ENCODE measurements at regions not wholly inside any gene's neighbourhood (a gene's known extent, or its start where the extent isn't known, plus 50 kb on each side); places are given as distances from the start of the nearest gene placed in this dataset.

DNA sequence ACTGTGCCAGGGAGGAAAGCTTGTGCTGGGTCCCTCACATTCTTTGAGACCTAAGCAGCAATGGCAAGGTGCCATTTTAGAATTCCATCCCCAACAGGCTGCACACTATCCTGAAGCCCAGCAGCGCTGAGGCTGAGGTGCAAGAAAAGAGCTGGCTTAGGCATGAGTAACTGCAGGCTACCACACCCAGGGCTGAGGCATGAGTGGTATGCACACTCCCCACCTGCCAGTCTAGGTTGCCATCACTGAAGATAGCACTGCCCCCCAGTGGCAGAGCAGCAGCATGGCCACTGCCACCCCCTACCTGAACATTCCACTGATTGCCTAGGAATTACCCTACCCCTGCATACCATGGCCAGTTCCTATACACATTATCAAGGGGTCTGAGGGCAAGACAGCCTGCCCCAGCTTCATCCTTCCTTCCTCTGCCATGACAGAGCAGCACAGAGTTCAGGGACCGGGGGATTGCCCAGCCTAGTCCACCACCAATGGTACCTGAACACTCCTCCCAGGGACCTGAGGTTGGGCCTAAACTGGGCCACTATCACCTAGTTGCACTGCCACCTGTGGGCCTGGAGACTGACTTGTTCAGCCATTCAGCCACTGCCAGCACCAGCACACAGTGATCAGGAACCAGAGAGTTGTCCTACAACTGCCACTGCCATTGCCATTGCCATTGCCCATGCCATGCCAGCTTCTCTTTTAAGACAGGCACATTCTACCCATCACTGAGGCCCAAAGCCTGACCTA, 129.8 kb downstream of the SATB1 start:
- peak; percentile 6 for DNase-seq

DNA sequence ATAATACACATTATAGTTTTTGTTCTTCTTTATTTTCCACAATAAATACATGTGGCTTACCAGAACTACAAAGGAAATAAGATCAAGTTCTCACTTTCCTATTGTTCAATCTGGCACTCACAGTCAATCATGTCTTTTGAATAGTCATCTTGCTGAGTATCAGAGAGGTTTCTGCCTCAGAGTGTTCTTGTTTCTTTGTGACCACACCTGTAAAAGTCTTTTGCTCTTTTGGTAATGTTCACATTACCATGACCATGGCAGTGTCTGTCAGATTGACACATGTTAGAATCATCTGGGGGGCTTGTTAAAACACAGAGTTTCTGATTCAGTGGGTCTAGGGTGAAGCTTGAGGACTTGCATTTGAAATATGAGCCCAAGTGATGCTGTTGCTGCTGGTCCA, 135.0 kb downstream of the SATB1 start:
- DNase-seq = no peak

DNA sequence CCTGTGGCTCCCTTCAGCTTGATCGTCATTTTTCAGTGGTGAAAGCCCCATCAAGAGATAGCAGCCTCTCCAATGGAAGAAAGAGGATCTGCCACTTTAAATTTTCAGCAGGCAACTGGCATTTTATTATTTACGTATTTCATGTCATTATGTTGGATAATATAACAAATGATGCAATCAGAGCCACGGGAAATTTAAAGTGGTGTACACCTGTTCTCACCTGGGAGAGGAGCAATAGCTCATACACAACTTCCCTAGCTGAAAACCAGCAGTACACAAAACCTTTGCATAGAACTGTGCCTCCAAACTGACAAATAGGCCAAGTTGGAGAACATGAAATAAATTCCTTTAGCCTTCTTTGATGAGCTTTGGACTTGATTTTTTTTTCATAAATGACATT, 136.9 kb downstream of the SATB1 start:
- DNase-seq = no peak

DNA sequence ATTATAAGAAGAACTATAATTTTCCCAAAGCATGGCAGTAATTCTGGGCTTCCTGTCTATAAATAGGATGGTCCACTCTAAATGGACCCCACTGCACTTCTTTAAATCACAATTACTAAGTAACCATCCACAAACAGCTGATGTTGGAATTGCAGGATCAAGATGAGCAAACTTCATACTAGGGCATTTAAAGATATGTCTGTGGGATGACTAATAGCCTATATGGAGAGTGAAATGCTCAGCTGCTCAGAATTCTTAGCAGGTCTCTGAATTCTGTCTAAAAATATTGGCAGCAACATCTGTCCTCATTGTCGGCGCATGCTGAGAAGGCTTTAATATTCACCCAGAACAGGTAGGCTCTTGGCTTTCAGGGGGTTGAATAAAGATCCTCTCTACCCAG, 140.4 kb downstream of the SATB1 start:
- no peak for DNase-seq

DNA sequence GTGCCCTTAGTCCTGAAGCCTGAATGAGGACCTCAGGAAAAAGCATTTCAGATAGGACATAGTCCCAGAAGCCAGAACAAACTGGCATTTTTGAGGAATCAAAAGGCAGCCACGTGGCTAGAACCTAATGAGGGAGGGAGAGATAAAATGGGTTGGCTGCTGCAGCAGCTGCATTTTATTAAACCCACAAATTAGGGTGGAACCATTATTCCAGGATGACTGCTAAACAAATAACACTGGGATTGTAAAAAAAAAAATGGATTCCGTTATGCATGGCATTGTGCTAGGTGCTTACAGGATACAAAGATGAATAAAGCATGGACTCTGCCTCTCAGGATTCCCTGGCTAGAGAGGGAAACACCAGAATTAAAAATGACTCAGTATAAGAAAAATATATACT, 141.5 kb downstream of the SATB1 start:
- DNase-seq = no peak

DNA sequence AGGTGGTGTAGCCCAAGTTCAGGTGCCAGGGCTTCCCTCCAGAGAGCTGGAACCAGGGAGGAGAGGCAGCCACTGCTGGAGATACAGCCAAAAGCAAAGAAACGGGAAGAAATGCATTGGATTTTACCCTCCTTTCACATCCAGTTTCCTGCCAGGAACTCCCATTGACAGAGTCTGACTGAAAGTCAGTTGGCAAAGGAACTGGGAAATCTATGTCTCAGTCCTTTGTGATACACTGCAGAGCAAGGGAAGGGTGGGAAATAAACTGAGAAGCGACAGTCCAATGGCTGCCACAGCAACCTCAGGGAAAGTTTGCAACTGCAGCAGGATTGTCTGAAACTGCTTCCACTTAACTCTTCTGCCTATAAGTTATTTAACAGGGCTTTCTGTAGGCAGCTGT, 142.6 kb downstream of the SATB1 start:
- no peak for DNase-seq

DNA sequence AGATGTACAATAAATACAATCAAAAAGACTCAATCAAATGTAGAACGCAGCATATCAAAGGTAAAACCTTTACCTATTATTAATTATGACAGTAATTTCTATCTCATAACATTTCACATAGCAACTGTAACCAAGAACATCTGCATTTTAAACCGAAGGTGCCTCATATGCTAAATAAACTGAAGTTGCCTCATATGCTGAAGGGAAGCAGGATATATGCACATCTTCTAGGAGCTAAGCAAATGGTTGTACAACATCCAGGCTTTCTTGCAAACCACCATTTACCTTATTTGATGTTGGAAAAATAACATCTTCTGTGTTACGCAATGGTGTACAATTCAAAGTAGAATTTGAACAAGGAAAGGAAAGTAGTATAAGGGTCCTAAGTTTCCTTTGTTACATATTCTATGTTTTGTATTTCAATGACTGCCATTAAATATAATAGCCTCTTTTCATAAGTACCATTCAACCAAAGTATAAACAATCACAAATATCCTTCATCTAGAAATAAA, 145.9 kb downstream of the SATB1 start:
- DNase-seq = no peak

DNA sequence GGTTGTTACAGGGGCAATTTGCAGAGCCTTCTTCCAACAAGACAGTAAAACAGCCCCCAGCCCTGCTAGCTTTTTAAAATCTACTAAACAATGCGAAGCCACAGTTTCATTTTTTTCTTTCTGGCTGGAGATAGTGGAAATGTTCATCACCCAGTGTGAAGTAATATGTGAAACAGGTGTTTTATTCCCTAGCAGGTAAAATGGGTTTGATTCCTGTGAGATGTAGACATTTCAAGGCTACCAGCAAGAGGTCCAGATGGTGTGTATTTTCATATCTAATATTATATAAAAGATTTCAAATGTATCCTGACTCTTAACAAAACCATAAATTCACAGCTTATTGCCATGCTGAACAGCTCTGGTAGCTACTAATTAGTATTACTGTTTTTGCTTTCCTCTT, 160.3 kb downstream of the SATB1 start:
- no peak for DNase-seq

DNA sequence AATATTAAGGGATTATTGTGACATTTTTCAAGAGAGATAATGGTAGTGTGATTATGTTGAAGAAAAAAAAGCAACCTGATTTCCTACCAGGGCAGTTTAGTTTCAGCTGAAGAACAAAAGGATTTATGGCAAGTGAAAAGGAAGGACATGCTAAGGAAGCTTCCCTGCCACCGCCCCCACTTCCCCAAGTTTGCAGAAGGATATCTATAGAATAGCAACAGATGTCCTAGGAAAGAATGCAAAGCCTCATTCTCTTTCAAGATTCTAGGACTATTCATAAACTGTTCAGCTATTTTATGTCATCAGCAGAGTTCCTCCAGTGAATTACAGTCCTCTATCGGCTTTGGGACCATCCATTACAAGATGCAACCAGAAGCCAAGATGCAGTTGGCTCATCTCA, 160.8 kb downstream of the SATB1 start:
- no peak for DNase-seq

DNA sequence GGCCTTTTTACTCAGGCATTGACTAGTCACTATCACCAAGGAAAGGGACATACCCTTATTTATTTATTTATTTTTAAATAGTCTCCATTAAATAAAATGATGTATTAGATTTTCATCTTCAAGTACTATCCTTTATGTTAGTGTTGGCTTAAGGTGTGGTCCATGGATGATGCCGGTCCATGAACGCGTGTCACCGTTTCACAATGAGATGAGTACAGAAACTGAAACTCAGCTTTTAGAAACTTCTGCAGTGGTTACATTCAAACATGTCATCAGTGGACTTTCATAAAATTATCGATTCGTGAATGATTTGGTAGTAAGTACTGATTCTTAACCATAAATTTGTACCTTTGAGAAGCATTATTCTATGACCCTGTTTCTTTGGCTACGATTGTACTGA, 166.6 kb downstream of the SATB1 start:
- DNase-seq = no peak

DNA sequence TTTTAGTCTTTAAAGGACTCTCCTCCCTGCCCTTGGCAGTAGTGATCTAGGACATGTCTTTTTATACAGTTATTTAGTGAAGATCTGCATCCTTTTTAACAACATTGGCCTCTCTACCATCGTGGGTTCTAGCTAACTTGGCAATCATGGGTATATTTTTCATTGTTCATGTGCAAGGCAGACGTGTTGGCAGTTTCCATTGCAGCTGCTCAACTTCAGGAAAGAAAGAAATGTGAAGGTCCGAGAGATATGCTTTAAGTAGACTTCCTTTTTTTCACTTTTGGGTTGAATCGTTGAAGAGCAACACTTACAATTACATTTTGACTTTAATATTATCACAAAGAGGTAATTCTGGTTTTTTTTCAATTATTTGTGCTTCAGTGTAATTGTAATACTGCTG, 172.6 kb downstream of the SATB1 start:
- DNase-seq = no peak

DNA sequence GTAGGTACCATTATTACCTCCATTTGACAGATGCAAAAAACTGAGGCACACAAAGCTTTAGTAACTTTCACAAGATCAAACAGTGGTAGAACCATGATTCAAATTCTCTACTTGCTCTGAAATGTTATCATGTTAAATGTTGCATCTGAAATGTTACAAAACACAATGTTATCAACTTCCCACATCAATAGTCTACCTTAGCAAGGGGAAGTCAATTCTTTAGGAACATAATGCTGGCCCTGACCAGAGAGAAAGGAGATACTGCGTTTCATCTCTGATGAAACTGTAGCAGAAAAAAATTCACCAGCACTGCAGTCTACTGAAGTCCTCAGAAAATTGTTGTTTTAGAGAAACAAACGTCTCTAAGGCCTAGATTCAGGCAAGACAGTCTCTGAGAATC, 174.1 kb downstream of the SATB1 start:
- no peak for DNase-seq

DNA sequence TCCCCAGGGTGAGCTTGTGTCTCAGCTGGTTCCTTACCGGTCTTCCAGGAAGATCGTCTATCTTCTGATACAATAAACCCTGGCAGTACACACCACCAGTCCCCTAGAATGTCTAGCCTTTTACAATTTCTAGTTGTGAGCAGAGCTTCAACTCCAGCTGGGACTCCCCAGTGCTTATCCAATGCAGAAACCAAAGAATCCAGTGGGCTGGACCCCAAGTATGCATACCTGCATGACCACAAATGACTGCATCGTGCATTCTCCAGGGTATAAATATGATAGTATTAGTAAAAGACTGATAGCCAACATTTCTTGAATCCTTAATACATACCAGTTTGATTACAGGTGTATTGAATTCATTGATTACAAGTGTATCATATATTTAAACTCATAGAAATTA, 176.0 kb downstream of the SATB1 start:
- DNase-seq = no peak

DNA sequence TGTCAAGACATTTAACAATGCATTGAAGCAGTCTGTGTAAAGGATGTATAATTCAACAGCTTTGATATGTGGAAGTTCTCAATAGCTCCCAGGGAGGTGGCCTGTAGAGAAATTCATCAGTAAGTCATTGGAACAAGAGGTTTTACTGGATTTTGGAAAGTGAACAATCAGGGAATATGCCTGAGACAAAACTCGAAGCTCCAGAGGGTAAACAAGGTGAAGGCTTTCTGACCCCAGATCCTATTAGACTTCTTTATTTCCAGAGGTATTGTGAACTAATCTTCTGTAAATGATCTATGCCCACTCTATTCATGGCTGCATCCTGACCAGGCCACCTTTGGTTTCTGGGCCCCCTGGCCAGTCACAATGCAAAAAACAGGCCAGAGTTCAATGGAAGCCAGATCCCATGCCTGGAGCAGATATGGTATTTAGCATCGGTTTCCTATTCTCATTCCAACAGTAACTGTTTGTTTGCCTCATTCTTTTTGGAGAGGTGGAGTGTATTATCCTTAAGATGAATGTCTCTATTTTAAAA, 177.3 kb downstream of the SATB1 start:
- no peak for DNase-seq

DNA sequence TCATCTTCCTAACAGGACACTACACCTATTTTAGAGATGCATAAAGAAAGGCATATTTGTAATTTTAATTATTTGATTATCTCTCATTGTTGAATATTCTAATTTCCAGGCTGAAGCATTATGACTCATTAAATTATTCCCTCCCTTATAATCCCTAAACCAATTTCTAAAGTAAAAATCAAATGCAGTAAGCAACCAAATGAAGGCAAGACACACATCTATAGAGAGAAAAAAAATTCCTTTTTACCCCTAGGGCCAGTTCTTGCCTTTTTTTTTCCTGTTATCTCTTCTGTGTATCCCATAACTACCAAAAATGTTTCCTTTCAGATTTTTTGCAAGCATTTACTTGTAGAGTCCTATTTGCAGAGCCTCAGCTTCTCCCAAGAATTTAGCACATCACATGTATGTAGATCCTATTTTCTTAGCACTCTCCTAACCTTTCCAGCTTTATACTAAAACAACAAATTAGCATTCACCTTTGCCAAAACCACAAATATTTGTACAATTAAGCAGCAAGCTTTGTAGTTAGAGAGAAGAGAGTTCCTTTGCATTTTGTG, 177.9 kb downstream of the SATB1 start:
- DNase-seq = no peak

DNA sequence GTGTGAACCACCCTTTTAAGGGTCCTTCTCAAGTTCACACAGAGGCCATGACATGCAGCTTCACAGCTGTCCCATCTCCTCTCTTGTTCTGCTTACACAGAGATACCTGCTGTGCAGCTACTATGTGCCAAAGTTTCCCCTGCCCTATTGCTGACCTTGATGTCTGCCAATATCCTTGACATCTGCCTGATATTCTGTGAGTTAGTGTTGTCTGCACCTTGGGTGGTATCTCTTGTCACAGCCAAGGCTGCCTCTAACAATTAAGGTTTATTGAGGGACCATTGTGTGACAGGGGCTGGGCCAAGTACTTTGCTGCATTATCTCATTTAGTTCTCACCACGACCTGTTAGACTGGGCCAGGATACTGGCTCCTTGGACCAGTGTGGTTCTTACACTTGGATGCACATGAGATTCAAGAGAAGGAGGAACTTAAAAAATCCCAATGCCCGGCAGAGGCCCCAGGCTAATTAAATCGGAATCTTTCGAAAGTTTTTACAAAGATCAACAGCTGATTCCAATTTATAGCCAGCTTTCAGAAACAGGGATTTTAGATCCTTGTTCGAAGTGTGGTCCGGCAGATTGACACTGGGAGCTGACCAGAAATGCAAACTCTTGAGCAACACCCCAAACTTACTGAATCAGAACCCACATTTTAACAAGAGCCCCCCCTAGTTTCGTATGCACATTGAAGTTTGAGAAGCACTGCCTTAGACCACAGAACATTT, 178.6 kb downstream of the SATB1 start:
- DNase-seq = no peak

DNA sequence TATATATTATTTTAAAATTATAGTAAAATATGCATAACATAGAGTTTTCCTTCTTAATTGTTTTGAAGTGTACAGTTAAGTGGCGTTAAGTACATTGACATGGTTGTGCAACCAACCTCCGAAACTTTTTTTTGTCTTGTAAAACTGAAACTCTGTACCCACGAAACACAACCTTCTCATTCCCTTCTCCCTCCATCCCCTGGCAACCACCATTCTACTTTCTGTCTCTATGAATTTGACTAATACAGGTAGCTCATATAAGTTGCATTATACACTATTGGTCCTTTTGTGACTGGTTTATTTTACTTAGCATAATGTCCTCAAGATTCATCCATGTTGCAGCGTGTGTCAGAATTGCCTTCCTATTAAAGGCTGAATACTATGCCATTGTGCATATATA, 179.4 kb downstream of the SATB1 start:
- no peak for DNase-seq

DNA sequence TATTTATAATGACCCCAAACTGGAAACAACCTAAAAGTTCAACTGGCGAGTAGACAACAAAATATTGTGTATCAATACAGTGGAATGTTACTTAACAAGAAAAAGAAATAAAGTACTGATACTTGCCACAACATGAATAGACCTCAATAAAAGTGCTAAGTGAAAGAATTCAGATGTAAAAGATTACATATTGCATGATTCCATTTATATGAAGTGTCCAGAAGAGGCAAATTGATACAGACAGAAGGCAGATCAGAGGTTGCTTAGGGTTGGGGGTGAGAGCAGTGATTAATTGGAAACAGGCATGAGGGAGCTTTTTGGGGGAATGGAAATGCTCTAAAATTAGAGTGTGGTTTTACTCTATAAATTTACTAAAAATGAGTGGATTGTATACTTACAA, 183.3 kb downstream of the SATB1 start:
- DNase-seq = no peak

DNA sequence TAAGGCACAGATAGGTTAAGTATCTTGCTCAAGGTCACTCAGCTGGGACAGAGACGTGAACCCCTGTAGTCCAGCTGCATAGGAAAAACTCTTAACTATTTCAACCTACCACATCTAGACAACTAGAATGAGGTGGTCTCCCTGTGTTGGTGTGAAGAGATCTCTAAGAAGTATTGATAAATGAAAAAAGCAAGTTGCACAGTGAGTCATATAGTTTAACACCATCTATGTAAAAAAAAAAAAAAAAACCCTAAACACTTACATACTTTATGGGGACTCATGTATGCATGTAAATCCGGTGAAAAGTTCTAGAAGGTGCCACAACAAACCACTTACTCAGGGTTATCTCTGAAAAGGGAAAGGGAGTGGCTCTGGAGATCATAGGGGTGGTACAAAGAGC, 185.5 kb downstream of the SATB1 start:
- DNase-seq = no peak

DNA sequence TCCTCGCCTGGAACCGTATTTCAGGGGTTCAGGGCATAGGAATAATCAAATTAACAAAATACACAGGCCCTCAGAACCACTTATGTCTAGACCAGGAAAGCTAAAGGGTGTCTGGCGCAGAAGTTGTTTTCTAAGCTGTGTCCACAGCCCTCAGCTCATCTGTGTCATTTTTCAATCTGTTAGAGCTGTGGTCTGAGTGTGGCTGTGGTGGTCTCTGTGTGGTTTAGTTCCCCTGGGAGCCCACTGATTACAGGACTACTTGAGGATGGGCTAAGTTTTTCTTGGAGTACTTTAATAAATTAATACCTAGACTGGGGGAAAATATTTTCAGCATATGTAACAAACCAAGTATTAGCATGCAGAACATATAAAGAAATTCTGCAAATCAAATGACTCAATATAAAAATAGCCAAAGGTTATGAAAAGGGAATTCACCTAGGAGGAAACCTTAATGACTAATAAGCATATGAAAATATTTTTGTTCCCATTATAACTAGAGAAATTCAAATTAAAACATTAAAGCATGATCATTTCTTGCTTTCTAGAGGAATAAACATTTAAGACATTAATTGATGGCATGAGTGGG, 186.3 kb downstream of the SATB1 start:
- no peak for DNase-seq

DNA sequence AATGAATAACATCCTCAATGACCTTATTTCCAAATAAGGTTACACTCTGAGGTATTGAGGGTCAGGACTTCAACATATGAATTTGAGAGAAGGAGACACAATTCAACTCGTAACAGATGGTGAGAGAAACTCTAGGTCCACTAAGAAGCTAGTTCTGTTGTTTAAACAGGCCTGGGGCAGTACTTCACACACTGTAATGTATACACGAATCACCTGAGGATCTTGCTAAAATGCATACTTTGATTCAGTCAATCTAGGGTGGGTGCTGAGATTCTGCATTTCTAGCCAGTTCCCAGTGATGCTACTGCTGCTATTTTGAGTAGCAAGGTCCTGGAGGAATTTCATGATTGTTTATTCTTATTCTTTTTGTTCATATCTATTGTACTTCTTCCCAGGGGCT, 186.8 kb downstream of the SATB1 start:
- DNase-seq = no peak

DNA sequence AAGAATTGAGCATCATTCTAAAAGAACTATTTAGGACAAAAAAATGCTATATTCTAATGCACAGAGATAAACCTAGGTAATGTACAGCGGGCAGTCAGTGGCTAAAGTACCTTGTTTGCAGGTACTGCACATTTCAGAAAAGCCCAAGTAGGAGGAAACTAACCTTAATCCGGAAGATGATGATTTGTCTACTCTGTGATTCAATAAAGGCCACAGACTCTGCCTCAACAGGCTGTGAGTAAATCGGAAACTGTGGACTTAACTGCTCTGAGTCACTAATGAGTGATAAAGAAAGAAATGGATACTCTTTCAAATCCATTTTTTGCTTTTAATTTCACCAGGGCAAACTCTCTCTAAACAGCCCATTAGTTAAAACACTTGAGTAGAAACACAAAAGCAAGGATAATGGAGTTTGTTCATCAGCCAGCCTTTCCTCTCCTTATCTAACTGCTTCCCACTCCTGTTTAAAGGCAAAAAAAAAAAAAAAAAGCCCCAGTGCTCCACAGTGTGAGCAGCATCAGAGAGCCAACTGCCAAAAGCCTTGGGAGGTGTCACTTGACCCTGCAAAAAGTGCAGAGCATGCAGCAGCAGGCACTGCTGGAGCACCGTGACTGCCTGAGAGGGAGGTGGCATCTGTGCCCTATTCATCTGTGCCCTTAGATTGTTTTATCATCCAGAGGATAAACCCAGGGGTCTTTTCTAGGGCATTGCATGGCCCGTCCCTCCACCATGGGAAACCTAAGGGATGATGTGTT, 187.7 kb downstream of the SATB1 start:
- no peak for DNase-seq

DNA sequence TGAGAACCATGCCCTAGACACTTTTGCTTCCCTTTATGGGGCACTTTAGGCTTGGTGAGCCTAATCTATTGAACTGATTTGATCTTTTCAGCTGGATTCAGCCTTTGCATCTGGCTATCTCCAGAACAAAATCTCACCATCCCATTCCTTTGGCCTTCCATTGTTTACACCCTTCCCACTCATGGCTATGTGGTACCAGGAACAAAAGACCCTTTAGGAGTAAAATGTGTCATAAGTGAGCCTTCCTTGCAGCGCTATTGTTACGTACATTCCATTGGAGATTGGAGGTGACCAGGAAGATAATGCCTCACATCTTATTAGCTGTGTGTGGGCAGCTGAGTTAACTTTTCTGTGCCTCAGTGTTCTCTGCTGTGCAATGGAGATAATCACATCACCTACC, 188.4 kb downstream of the SATB1 start:
- no peak for DNase-seq
